Lower leg skin (tissue), 4 donors: ENCODE measurements at regions not wholly inside any gene's neighbourhood (a gene's known extent, or its start where the extent isn't known, plus 50 kb on each side); places are given as distances from the start of the nearest gene placed in this dataset.

Experiments used
- DNase-seq, 2 donors: peaks; one replicate each; pipeline ENCODE4 v3.0.0-alpha.2; 2019; ENCODE audit warnings: low spot score in 2 of 2
- H3K4me3 ChIP-seq: fragments of 200-600 bp; sonication (generic); 2 replicates; pipeline ENCODE4 v1.5.1; 2017; ENCODE audit warnings: mild to moderate bottlenecking, low read depth; ENCODE audit not compliant: poor library complexity, severe bottlenecking
- POLR2A ChIP-seq, 2 donors: fragments of 450-650 bp; IDR thresholded peaks; one replicate each; pipeline ENCODE4 v1.6.1; 2016 to 2017; ENCODE audit warnings: antibody characterized with exemption in 2 of 2, mild to moderate bottlenecking in 1 of 2, moderate library complexity in 1 of 2
- whole genome bisulfite sequencing, 2 donors: methylation state at CpG; one replicate each; pipeline ENCODE4 v1.1.5; 2018; 5-methylcytosine and 5-hydroxymethylcytosine counted together
- intact Hi-C: fragments of 100-400 bp; cut with DNase I; formaldehyde crosslinking; loops from one replicate; pipeline ENCODE4 v1.15.0; 2023; ENCODE audit warnings: low total_unique reads
- TF ChIP-seq, protein P1 (sequence below), 3 donors: fragments of 450-650 bp; IDR thresholded peaks; one replicate each; pipeline ENCODE4 v1.5.1; 2016; ENCODE audit warnings: antibody characterized with exemption in 3 of 3, mild to moderate bottlenecking in 3 of 3, moderate library complexity in 2 of 3

DNA sequence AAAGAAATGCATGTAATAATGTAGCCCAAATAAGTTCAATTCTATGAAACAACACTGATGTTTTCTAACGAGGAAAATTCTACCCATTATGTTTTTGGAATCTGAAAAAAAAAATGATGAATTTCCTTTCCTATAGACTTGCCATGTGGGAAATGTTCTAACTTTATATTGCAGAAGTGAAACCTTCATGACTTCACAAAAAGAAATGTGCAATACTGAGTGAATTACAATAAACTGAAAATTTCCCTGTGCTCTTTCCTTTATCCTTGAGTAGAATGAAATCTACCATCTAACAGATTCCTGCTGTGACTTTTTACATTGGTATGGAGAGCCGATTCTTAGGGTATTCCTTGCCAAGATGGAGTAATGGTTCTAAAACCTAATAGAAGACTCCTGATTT, 1622.5 kb downstream of the MAT2B start:
- TF ChIP-seq, protein P1, sequence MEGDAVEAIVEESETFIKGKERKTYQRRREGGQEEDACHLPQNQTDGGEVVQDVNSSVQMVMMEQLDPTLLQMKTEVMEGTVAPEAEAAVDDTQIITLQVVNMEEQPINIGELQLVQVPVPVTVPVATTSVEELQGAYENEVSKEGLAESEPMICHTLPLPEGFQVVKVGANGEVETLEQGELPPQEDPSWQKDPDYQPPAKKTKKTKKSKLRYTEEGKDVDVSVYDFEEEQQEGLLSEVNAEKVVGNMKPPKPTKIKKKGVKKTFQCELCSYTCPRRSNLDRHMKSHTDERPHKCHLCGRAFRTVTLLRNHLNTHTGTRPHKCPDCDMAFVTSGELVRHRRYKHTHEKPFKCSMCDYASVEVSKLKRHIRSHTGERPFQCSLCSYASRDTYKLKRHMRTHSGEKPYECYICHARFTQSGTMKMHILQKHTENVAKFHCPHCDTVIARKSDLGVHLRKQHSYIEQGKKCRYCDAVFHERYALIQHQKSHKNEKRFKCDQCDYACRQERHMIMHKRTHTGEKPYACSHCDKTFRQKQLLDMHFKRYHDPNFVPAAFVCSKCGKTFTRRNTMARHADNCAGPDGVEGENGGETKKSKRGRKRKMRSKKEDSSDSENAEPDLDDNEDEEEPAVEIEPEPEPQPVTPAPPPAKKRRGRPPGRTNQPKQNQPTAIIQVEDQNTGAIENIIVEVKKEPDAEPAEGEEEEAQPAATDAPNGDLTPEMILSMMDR (IDR thresholded peaks at IDR 0.05) = no peak
- TF ChIP-seq POLR2A (IDR thresholded peaks at IDR 0.05) = no peak
- intact Hi-C loops = no loop called here
- DNase-seq = no peak
- H3K4me3 ChIP-seq = no peak overlapping the region
- whole genome bisulfite sequencing, 2 donors = 54 to 66% methylated on average over 2 of the region's 2 CpGs

DNA sequence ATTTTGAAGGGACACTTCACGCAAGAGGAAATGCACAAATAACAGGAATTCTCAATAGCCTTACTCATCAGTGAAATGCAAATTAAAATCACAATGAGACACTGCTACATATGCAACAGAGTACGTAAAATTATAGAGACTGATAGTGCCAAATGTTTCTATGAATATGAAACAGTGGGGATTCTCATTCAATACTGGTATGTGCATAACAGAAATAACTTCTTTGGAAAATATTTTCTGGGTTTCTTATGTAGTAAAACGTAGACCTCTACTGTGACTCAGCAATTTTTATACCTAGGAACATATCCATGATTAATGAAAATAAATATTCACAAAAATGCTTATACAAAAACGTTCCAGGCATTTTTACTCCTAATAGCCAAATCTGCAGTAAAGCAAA, 1625.2 kb downstream of the MAT2B start:
- intact Hi-C loops = no loop called here
- no peak for TF ChIP-seq POLR2A (IDR thresholded peaks at IDR 0.05)
- TF ChIP-seq, protein P1 (IDR thresholded peaks at IDR 0.05) = no peak
- WGBS, 2 donors = 67 to 68% methylated on average over 4 of the region's 4 CpGs
- H3K4me3 ChIP-seq = no peak overlapping the region
- DNase-seq = no peak

DNA sequence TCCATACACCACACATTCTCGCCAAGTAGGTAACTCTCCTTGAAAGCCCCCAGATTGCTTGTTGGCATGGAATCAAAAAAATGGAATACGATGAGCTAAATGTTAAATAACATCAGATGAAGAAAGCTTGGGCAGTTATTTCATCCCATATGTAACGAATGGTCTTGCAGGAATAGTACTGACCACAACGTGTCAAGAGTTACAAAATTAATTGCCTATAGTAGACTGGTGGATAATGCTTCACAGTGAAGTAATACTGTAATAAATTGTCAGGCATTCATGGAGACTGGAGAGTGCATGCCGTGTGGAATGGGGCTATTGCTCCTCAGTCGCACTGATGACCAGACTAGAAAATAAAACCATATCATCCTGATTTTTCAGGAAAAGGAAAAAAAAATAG, 1628.7 kb downstream of the MAT2B start:
- no peak overlapping the region for H3K4me3 ChIP-seq
- 70 to 78% methylated on average over 6 of the region's 6 CpGs for WGBS, 2 donors
- intact Hi-C loops = no loop called here
- TF ChIP-seq, protein P1 (IDR thresholded peaks at IDR 0.05) = no peak
- no peak for TF ChIP-seq POLR2A (IDR thresholded peaks at IDR 0.05)
- DNase-seq = no peak

DNA sequence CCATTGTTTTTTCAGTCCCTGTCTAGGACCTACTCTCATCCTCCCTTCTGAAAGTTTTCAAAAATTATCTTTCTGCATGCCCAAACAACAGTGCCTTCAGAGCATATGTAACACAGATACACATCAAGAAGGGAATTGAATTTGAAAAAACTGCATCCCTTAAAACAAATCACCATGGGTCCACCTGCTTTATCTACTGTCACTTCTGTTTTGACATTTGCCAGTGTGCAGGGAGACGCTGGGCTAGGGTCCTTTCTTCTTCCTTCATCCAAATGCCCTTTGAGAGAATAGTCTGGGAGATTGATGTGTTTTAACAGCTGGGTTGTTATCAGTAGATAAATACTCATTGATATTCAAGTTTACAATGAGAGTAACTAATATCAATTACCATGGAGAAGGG, 1630.1 kb downstream of the MAT2B start:
- intact Hi-C loops = no loop called here
- 37 to 53% methylated on average over 1 of the region's 1 CpG for WGBS, 2 donors
- no peak for TF ChIP-seq POLR2A (IDR thresholded peaks at IDR 0.05)
- TF ChIP-seq, protein P1 (IDR thresholded peaks at IDR 0.05) = no peak
- H3K4me3 ChIP-seq = no peak overlapping the region
- no peak for DNase-seq

DNA sequence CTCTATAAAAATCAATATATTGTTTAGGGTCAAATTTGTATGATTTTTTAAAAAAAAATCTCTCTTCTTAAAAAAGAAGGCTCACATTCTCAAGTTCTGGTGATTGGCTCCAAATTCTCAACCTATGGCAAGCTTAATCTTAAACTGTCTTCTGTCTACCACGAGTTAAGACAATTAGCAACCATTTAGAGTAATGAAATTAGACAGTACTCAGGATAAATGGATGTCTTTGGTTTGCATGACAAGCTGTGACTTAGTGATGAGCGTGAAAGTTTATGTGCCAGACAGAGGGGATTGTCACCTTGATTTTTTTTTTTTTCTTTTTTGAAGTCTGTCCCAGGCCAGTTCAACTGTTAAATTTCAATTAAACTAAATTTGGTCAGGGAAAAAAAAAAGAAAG, 1632.3 kb downstream of the MAT2B start:
- no peak overlapping the region for H3K4me3 ChIP-seq
- DNase-seq = no peak
- TF ChIP-seq POLR2A (IDR thresholded peaks at IDR 0.05) = no peak
- TF ChIP-seq, protein P1 (IDR thresholded peaks at IDR 0.05) = no peak
- WGBS, 2 donors = 58% methylated on average over 2 of the region's 2 CpGs
- intact Hi-C loops = no loop called here

DNA sequence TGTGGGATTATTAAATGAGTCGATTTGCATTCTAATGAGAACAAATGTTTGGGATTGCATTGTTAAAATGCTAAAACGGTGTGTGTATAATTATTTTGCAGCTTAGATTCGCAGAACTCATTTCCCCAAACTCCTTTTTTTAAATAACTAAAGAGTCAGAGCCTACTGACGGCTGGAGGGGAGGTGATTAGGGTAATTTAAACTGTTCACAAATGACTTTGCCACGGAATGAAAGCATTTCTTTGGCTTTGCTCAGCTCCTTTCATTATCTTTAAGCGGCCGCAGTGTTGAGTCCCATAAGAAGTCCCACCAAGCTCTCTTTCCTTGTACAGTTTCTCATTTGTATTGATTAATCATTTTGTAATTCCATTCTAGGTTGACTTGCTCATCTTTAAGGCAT, 1632.8 kb downstream of the MAT2B start:
- intact Hi-C loops = no loop called here
- no peak for DNase-seq
- 46 to 49% methylated on average over 7 of the region's 7 CpGs for WGBS, 2 donors
- no peak overlapping the region for H3K4me3 ChIP-seq
- no peak for TF ChIP-seq POLR2A (IDR thresholded peaks at IDR 0.05)
- TF ChIP-seq, protein P1 (IDR thresholded peaks at IDR 0.05) = no peak
